ENCODE measurements at regions not wholly inside any gene's neighbourhood (a gene's known extent, or its start where the extent isn't known, plus 50 kb on each side); places are given as distances from the start of the nearest gene placed in this dataset.
A peak's percentile ranks its signal among the peaks of the same experiment; 100 is the strongest.

- Histone ChIP-seq H3K4me3 (no peak overlapping the region), H3K4me1 (replicated peaks in 1 of 2) (no peaks in the 10 kb centered on the region), H3K27ac (no peak overlapping the region)
- WGBS, 10 experiments: 43 to 100% (median 80%) methylated on average over 1 to 2 of the region's 2 CpGs; no CpG with 5 or more reads in 1 of the 10 experiments
- ATAC-seq (replicated peaks in 6 of 8): no peak
- in situ Hi-C loops (cut with MboI; ENCODE audit: low pct_unique_long_range_greater_than_20kb in 2 of 9, low sequenced_read_pairs in 9 of 9, unreplicated experiment in 9 of 9): no loop called here
Observed at GRCh38 chr13:80195649-80196048, 145.3 kb downstream of the SPRY2 start.

- H3K4me3 ChIP-seq: no peak overlapping the region
- ATAC-seq (replicated peaks in 6 of 8): no peak
- H3K27ac ChIP-seq: no peak overlapping the region
- no peaks in the 10 kb centered on the region for H3K4me1 ChIP-seq (replicated peaks in 1 of 2)
- in situ Hi-C loops (cut with MboI; ENCODE audit: low pct_unique_long_range_greater_than_20kb in 2 of 9, low sequenced_read_pairs in 9 of 9, unreplicated experiment in 9 of 9): no loop called here
- 60 to 100% (median 95%) methylated on average over 1 to 11 of the region's 11 CpGs; no CpG with 5 or more reads in 2 of the 10 experiments for WGBS, 10 experiments
Observed at GRCh38 chr13:80189889-80190597, 150.9 kb downstream of the SPRY2 start.

- no peak overlapping the region for H3K4me3 ChIP-seq
- H3K27ac ChIP-seq: no peak overlapping the region
- ATAC-seq (replicated peaks in 6 of 8): no peak
- in situ Hi-C loops (cut with MboI; ENCODE audit: low pct_unique_long_range_greater_than_20kb in 2 of 9, low sequenced_read_pairs in 9 of 9, unreplicated experiment in 9 of 9): no loop called here
- 40 to 82% (median 74%) methylated on average over 2 to 8 of the region's 8 CpGs; no CpG with 5 or more reads in 2 of the 10 experiments for WGBS, 10 experiments
- no peaks in the 10 kb centered on the region for H3K4me1 ChIP-seq (replicated peaks in 1 of 2)
Observed at GRCh38 chr13:80180740-80181355, 160.1 kb downstream of the SPRY2 start.

- H3K4me1 ChIP-seq (replicated peaks in 1 of 2): no peaks in the 10 kb centered on the region
- 77 to 100% (median 88%) methylated on average over 1 to 3 of the region's 3 CpGs for WGBS, 10 experiments
- in situ Hi-C loops (cut with MboI; ENCODE audit: low pct_unique_long_range_greater_than_20kb in 2 of 9, low sequenced_read_pairs in 9 of 9, unreplicated experiment in 9 of 9): no loop called here
- H3K27ac ChIP-seq: no peak overlapping the region
- ATAC-seq (replicated peaks in 6 of 8): no peak
- no peak overlapping the region for H3K4me3 ChIP-seq
Observed at GRCh38 chr13:80177327-80177726, 163.6 kb downstream of the SPRY2 start.

GRCh38 chr13:80173224-80173623 is 167.7 kb downstream of the SPRY2 start:
- no peak for ATAC-seq (replicated peaks in 6 of 8)
- H3K4me1 ChIP-seq (replicated peaks in 1 of 2): no peaks in the 10 kb centered on the region
- 0 to 90% (median 60%) methylated on average over 1 to 2 of the region's 2 CpGs; no CpG with 5 or more reads in 3 of the 10 experiments for WGBS, 10 experiments
- in situ Hi-C loops (cut with MboI; ENCODE audit: low pct_unique_long_range_greater_than_20kb in 2 of 9, low sequenced_read_pairs in 9 of 9, unreplicated experiment in 9 of 9): no loop called here
- no peak overlapping the region for H3K4me3 ChIP-seq
- H3K27ac ChIP-seq: no peak overlapping the region

GRCh38 chr13:80171096-80171495 is 169.8 kb downstream of the SPRY2 start:
- in situ Hi-C loops (cut with MboI; ENCODE audit: low pct_unique_long_range_greater_than_20kb in 2 of 9, low sequenced_read_pairs in 9 of 9, unreplicated experiment in 9 of 9): no loop called here
- H3K4me1 ChIP-seq (replicated peaks in 1 of 2): no peaks in the 10 kb centered on the region
- ATAC-seq (replicated peaks in 6 of 8): no peak
- no peak overlapping the region for H3K4me3 ChIP-seq
- no peak overlapping the region for H3K27ac ChIP-seq
- WGBS, 10 experiments: 71 to 100% (median 94%) methylated on average over 1 to 4 of the region's 4 CpGs; no CpG with 5 or more reads in 1 of the 10 experiments

GRCh38 chr13:80168089-80168850 is 172.7 kb downstream of the SPRY2 start:
- no peaks in the 10 kb centered on the region for H3K4me1 ChIP-seq (replicated peaks in 1 of 2)
- 0 to 94% (median 75%) methylated on average over 1 to 3 of the region's 3 CpGs; no CpG with 5 or more reads in 2 of the 10 experiments for WGBS, 10 experiments
- in situ Hi-C loops (cut with MboI; ENCODE audit: low pct_unique_long_range_greater_than_20kb in 2 of 9, low sequenced_read_pairs in 9 of 9, unreplicated experiment in 9 of 9): no loop called here
- peak in 2 of 8 experiments; percentile 91 to 96 for ATAC-seq (replicated peaks in 6 of 8)
- H3K4me3 ChIP-seq: no peak overlapping the region
- H3K27ac ChIP-seq: no peak overlapping the region

GRCh38 chr13:80166352-80166751 is 174.6 kb downstream of the SPRY2 start:
- Histone ChIP-seq H3K4me3 (no peak overlapping the region), H3K4me1 (replicated peaks in 1 of 2) (no peaks in the 10 kb centered on the region), H3K27ac (no peak overlapping the region)
- 74 to 100% (median 90%) methylated on average over 1 to 5 of the region's 5 CpGs for WGBS, 10 experiments
- ATAC-seq (replicated peaks in 6 of 8): no peak
- in situ Hi-C loops (cut with MboI; ENCODE audit: low pct_unique_long_range_greater_than_20kb in 2 of 9, low sequenced_read_pairs in 9 of 9, unreplicated experiment in 9 of 9): no loop called here

GRCh38 chr13:80164462-80164861 is 176.5 kb downstream of the SPRY2 start:
- in situ Hi-C loops (cut with MboI; ENCODE audit: low pct_unique_long_range_greater_than_20kb in 2 of 9, low sequenced_read_pairs in 9 of 9, unreplicated experiment in 9 of 9): no loop called here
- ATAC-seq (replicated peaks in 6 of 8): no peak
- Histone ChIP-seq H3K4me1 (replicated peaks in 1 of 2) (peaks cover 0 to 3% of the 10 kb centered on the region in 2 donors), H3K27ac (no peak overlapping the region), H3K4me3 (no peak overlapping the region)
- 36 to 95% (median 70%) methylated on average over 1 to 5 of the region's 5 CpGs; no CpG with 5 or more reads in 1 of the 10 experiments for WGBS, 10 experiments

- H3K27ac ChIP-seq: no peak overlapping the region
- in situ Hi-C loops (cut with MboI; ENCODE audit: low pct_unique_long_range_greater_than_20kb in 2 of 9, low sequenced_read_pairs in 9 of 9, unreplicated experiment in 9 of 9): no loop called here
- peak in 3 of 8 experiments; percentile 16 to 33 (median 22) for ATAC-seq (replicated peaks in 6 of 8)
- 58 to 100% (median 90%) methylated on average over 2 to 4 of the region's 5 CpGs; no CpG with 5 or more reads in 1 of the 10 experiments for WGBS, 10 experiments
- H3K4me3 ChIP-seq: no peak overlapping the region
- H3K4me1 ChIP-seq (replicated peaks in 1 of 2): peaks cover 0 to 3% of the 10 kb centered on the region in 2 donors
Observed at GRCh38 chr13:80161896-80162295, 179.0 kb downstream of the SPRY2 start.

- in situ Hi-C loops (cut with MboI; ENCODE audit: low pct_unique_long_range_greater_than_20kb in 2 of 9, low sequenced_read_pairs in 9 of 9, unreplicated experiment in 9 of 9): no loop called here
- H3K4me3 ChIP-seq: no peak overlapping the region
- peaks cover 0 to 3% of the 10 kb centered on the region in 2 donors for H3K4me1 ChIP-seq (replicated peaks in 1 of 2)
- WGBS, 10 experiments: 43 to 90% (median 71%) methylated on average over 1 to 2 of the region's 2 CpGs; no CpG with 5 or more reads in 4 of the 10 experiments
- ATAC-seq (replicated peaks in 6 of 8): no peak
- H3K27ac ChIP-seq: no peak overlapping the region
Observed at GRCh38 chr13:80161219-80161618, 179.7 kb downstream of the SPRY2 start.

- in situ Hi-C loops (cut with MboI; ENCODE audit: low pct_unique_long_range_greater_than_20kb in 2 of 9, low sequenced_read_pairs in 9 of 9, unreplicated experiment in 9 of 9): no loop called here
- H3K27ac ChIP-seq: no peak overlapping the region
- ATAC-seq (replicated peaks in 6 of 8): no peak
Observed at GRCh38 chr13:80160110-80160509, 180.8 kb downstream of the SPRY2 start.

GRCh38 chr13:80157261-80157932 is 183.5 kb downstream of the SPRY2 start:
- Histone ChIP-seq H3K4me1 (replicated peaks in 1 of 2) (peaks cover 0 to 3% of the 10 kb centered on the region in 2 donors), H3K27ac (no peak overlapping the region), H3K4me3 (no peak overlapping the region)
- in situ Hi-C loops (cut with MboI; ENCODE audit: low pct_unique_long_range_greater_than_20kb in 2 of 9, low sequenced_read_pairs in 9 of 9, unreplicated experiment in 9 of 9): no loop called here
- WGBS, 10 experiments: 42 to 100% (median 68%) methylated on average over 1 to 3 of the region's 3 CpGs; no CpG with 5 or more reads in 1 of the 10 experiments
- peak in 1 of 8 experiments; percentile 49 for ATAC-seq (replicated peaks in 6 of 8)

More at GRCh38 chr13:80160110-80160509, 180.8 kb downstream of the SPRY2 start:
- H3K4me3 ChIP-seq: no peak overlapping the region
- peaks cover 0 to 3% of the 10 kb centered on the region in 2 donors for H3K4me1 ChIP-seq (replicated peaks in 1 of 2)

All from motor neuron (in vitro differentiated cells).